OCI-LY1 (cell line): ENCODE measurements at regions not wholly inside any gene's neighbourhood (a gene's known extent, or its start where the extent isn't known, plus 50 kb on each side); places are given as distances from the start of the nearest gene placed in this dataset.

Experiments used
- EZH2 ChIP-seq: fragments of 200-600 bp; sonication (generic), shearing (Covaris generic); IDR thresholded peaks from 2 replicates; pipeline ENCODE4 v1.8.0; 2017; ENCODE audit warnings: borderline replicate concordance, mixed run types, mild to moderate bottlenecking, antibody characterized with exemption, low read length, moderate library complexity, mixed read lengths
- TF ChIP-seq, protein P1 (sequence below): fragments of 200-600 bp; sonication (generic), shearing (Covaris generic); IDR thresholded peaks from 2 replicates; pipeline ENCODE4 v1.5.1; 2017; ENCODE audit warnings: mild to moderate bottlenecking, antibody characterized with exemption, low read length, moderate library complexity, mixed read lengths

DNA sequence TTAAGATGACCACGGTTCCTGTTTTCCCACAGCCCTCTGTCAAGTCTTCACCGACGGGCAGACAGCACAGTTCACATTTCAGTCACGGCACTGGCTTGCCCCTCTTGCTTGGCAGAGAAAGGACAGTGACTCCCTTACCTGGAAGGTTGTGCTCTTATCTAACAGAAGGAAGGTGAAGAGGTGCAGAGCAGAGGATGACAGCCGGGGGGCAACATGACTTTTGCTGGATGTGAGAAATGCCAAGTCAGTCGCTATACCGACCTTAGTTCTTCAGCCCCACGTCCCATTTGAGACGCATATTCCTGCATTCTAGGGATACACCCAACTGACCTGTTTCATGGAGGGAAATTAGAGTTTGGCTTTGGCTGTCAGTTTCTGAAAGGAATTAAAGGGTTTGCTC is 492.3 kb downstream of the NPIPA7 start:
- TF ChIP-seq, protein P1, sequence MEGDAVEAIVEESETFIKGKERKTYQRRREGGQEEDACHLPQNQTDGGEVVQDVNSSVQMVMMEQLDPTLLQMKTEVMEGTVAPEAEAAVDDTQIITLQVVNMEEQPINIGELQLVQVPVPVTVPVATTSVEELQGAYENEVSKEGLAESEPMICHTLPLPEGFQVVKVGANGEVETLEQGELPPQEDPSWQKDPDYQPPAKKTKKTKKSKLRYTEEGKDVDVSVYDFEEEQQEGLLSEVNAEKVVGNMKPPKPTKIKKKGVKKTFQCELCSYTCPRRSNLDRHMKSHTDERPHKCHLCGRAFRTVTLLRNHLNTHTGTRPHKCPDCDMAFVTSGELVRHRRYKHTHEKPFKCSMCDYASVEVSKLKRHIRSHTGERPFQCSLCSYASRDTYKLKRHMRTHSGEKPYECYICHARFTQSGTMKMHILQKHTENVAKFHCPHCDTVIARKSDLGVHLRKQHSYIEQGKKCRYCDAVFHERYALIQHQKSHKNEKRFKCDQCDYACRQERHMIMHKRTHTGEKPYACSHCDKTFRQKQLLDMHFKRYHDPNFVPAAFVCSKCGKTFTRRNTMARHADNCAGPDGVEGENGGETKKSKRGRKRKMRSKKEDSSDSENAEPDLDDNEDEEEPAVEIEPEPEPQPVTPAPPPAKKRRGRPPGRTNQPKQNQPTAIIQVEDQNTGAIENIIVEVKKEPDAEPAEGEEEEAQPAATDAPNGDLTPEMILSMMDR = no peak
- TF ChIP-seq EZH2 = no peak
